SK-N-SH (cell line): ENCODE measurements at regions not wholly inside any gene's neighbourhood (a gene's known extent, or its start where the extent isn't known, plus 50 kb on each side); places are given as distances from the start of the nearest gene placed in this dataset.
A peak's percentile ranks its signal among the peaks of the same experiment; 100 is the strongest.

Experiments used
- CTCF ChIA-PET: fragments of 300-600, 350-600 bp; formaldehyde crosslinking; extraction: SDS; loops from one replicate; lab custom pipeline; 2021; lab: Yijun Ruan, JAX
- POLR2A ChIA-PET: fragments of 350-600 bp; sonication (Branson Sonifier 250); formaldehyde crosslinking; extraction: SDS; loops from one replicate; lab custom pipeline; 2020; ENCODE audit warnings: antibody characterized with exemption, inconsistent platforms; lab: Yijun Ruan, JAX
- DNase-seq: peaks from one replicate; pipeline ENCODE4 v3.0.0; 2012
- H2AFZ ChIP-seq: fragments of 200-600 bp; sonication (generic); 2 replicates; pipeline ENCODE4 v1.8.1; 2016; ENCODE audit warnings: antibody characterized with exemption, mild to moderate bottlenecking, low read depth
- H3F3A ChIP-seq: fragments of 200-600 bp; sonication (generic); replicated peaks from 2 replicates; pipeline ENCODE3; 2016; ENCODE audit warnings: antibody characterized with exemption, mild to moderate bottlenecking; ENCODE audit not compliant: insufficient read depth
- H3K27ac ChIP-seq, 2 experiments: fragments of 200-500 bp in 1 of 2; fragments of 200-600 bp in 1 of 2; sonication (Bioruptor generic) in 1 of 2; sonication (generic), shearing (Covaris generic) in 1 of 2; 2 replicates each; pipeline versions ENCODE4 v1.5.1 to v1.6.1; 2014 to 2016; ENCODE audit warnings: low read depth in 2 of 2, inconsistent platforms in 1 of 2, low read length in 1 of 2, mild to moderate bottlenecking in 1 of 2, mixed read lengths in 1 of 2
- H3K27me3 ChIP-seq: fragments of 200-600 bp; sonication (generic), shearing (Covaris generic); 2 replicates; pipeline ENCODE4 v1.6.1; 2016; ENCODE audit warnings: mixed run types; ENCODE audit not compliant: insufficient read depth
- H3K36me3 ChIP-seq, 2 experiments: fragments of 200-500 bp in 1 of 2; fragments of 200-600 bp in 1 of 2; sonication (Bioruptor generic) in 1 of 2; sonication (generic) in 1 of 2; replicated peaks in 1 of 2; 2 replicates each; pipeline versions ENCODE3 to v1.5.1; 2014 to 2016; ENCODE audit warnings: low read length in 1 of 2, mild to moderate bottlenecking in 1 of 2; ENCODE audit not compliant: insufficient read depth in 2 of 2, control insufficient read depth in 1 of 2
- H3K4me1 ChIP-seq, 2 experiments: fragments of 200-500 bp in 1 of 2; fragments of 200-600 bp in 1 of 2; sonication (Bioruptor generic) in 1 of 2; sonication (generic), shearing (Covaris generic) in 1 of 2; 2 replicates each; pipeline versions ENCODE4 v1.5.1 to v1.6.1; 2014 to 2016; ENCODE audit warnings: low read depth in 1 of 2, low read length in 1 of 2, mixed run types in 1 of 2; ENCODE audit not compliant: insufficient read depth in 2 of 2, control insufficient read depth in 1 of 2
- H3K4me2 ChIP-seq: fragments of 200-600 bp; sonication (generic), shearing (Covaris generic); 2 replicates; pipeline ENCODE4 v1.6.1; 2017; ENCODE audit warnings: mixed run types
- H3K4me3 ChIP-seq, 2 experiments: fragments of 200-500 bp in 1 of 2; fragments of 200-600 bp in 1 of 2; sonication (Bioruptor generic) in 1 of 2; sonication (generic), shearing (Covaris generic) in 1 of 2; 2 replicates each; pipeline versions ENCODE4 v1.5.1 to v1.8.1; 2014 to 2016; ENCODE audit warnings: low read depth in 2 of 2, inconsistent platforms in 1 of 2, low read length in 1 of 2, mild to moderate bottlenecking in 1 of 2, mixed read lengths in 1 of 2, moderate library complexity in 1 of 2
- H3K79me2 ChIP-seq: fragments of 200-600 bp; sonication (generic); 2 replicates; pipeline ENCODE4 v1.8.1; 2017; ENCODE audit warnings: mild to moderate bottlenecking; ENCODE audit not compliant: insufficient read depth
- H3K9ac ChIP-seq: fragments of 200-600 bp; sonication (generic); 2 replicates; pipeline ENCODE4 v1.6.1; 2017; ENCODE audit warnings: mixed run types
- H3K9me2 ChIP-seq: fragments of 200-600 bp; sonication (generic); 2 replicates; pipeline ENCODE4 v1.6.1; 2017; ENCODE audit warnings: mixed run types
- H3K9me3 ChIP-seq: fragments of 200-600 bp; sonication (generic); 2 replicates; pipeline ENCODE4 v1.6.1; 2017; ENCODE audit warnings: mixed run types, mild to moderate bottlenecking, moderate library complexity
- H4K20me1 ChIP-seq: fragments of 200-600 bp; sonication (generic); 2 replicates; pipeline ENCODE4 v1.6.1; 2017; ENCODE audit warnings: mild to moderate bottlenecking, mixed run types; ENCODE audit not compliant: insufficient read depth
- CHD2 ChIP-seq: fragments of 150-350 bp; IDR thresholded peaks from 2 replicates; pipeline ENCODE4 v1.6.1; 2018; ENCODE audit warnings: low read length; ENCODE audit not compliant: partially characterized antibody
- CTCF ChIP-seq: fragments of 200-600 bp; sonication (generic); IDR thresholded peaks from 2 replicates; pipeline ENCODE4 v1.6.1; 2017; ENCODE audit warnings: antibody characterized with exemption, mild to moderate bottlenecking, moderate library complexity
- FOSL2 ChIP-seq: IDR thresholded peaks from 2 replicates; pipeline ENCODE4 v1.4.0; 2012; ENCODE audit warnings: low read depth, mild to moderate bottlenecking, moderate library complexity, borderline replicate concordance
- FOXJ3 ChIP-seq: sonication (generic); formaldehyde crosslinking; IDR thresholded peaks from 2 replicates; pipeline ENCODE4 v1.5.1; 2020; ENCODE audit warnings: mild to moderate bottlenecking, missing genetic modification reagents
- FOXM1 ChIP-seq: IDR thresholded peaks from 2 replicates; pipeline ENCODE4 v1.4.0; 2012; ENCODE audit warnings: low read depth, mild to moderate bottlenecking
- GATA2 ChIP-seq: sonication (generic); formaldehyde crosslinking; IDR thresholded peaks from 2 replicates; pipeline ENCODE4 v1.5.0; 2020; ENCODE audit warnings: mild to moderate bottlenecking, missing genetic modification reagents
- IRF3 ChIP-seq: fragments of 150-350 bp; IDR thresholded peaks from 2 replicates; pipeline ENCODE4 v1.6.1; 2016; ENCODE audit warnings: mild to moderate bottlenecking, low read depth, low read length
- JUND ChIP-seq: IDR thresholded peaks from 2 replicates; pipeline ENCODE4 v1.4.0; 2012
- MAX ChIP-seq: IDR thresholded peaks from 2 replicates; pipeline ENCODE4 v1.4.0; 2012; ENCODE audit warnings: low read depth
- MEF2A ChIP-seq: IDR thresholded peaks from 2 replicates; pipeline ENCODE4 v1.4.0; 2012; ENCODE audit warnings: low read depth, borderline replicate concordance
- MXI1 ChIP-seq: IDR thresholded peaks from 2 replicates; pipeline ENCODE4 v1.6.1; 2012; ENCODE audit warnings: mild to moderate bottlenecking, low read depth, low read length, improper control_type of control experiment
- NFIC ChIP-seq: IDR thresholded peaks from 2 replicates; pipeline ENCODE4 v1.4.0; 2012; ENCODE audit warnings: borderline replicate concordance
- PBX3 ChIP-seq: IDR thresholded peaks from 2 replicates; pipeline ENCODE4; 2012
- RCOR1 ChIP-seq: fragments of 150-350 bp; IDR thresholded peaks from 2 replicates; pipeline ENCODE4 v1.6.1; 2017; ENCODE audit warnings: antibody characterized with exemption, low read length
- RFX5 ChIP-seq: IDR thresholded peaks from 2 replicates; pipeline ENCODE4 v1.6.1; 2012; ENCODE audit warnings: mild to moderate bottlenecking, improper control_type of control experiment, low read length
- RXRA ChIP-seq: IDR thresholded peaks from 2 replicates; pipeline ENCODE4 v1.4.0; 2012; ENCODE audit warnings: low read depth, mild to moderate bottlenecking, borderline replicate concordance
- SMC3 ChIP-seq: IDR thresholded peaks from 2 replicates; pipeline ENCODE4 v1.6.1; 2012; ENCODE audit warnings: low read depth, low read length, improper control_type of control experiment
- TCF12 ChIP-seq: IDR thresholded peaks from 2 replicates; pipeline ENCODE4 v1.4.0; 2012
- USF1 ChIP-seq: IDR thresholded peaks from 2 replicates; pipeline ENCODE4 v1.4.0; 2012; ENCODE audit warnings: low read depth, borderline replicate concordance
- USF2 ChIP-seq: fragments of 150-350 bp; IDR thresholded peaks from 2 replicates; pipeline ENCODE4 v1.6.1; 2017; ENCODE audit warnings: antibody characterized with exemption, low read length, low read depth, borderline replicate concordance
- YY1 ChIP-seq: IDR thresholded peaks from 2 replicates; pipeline ENCODE4 v1.4.0; 2012; ENCODE audit warnings: low read depth, mild to moderate bottlenecking
- ZBTB33 ChIP-seq: IDR thresholded peaks from 2 replicates; pipeline ENCODE4 v1.4.0; 2012; ENCODE audit warnings: low read depth, borderline replicate concordance
- WGBS: methylation state at CpG from one replicate; pipeline ENCODE4 v1.1.6; 2017; ENCODE audit warnings: low lambda C conversion rate; 5-methylcytosine and 5-hydroxymethylcytosine counted together

GRCh38 chr3:55264919-55265318, 222.2 kb downstream of the WNT5A start:
- Histone ChIP-seq H3K27me3 (no peaks in the 10 kb centered on the region), H2AFZ (no peak overlapping the region; the same call in 1 of the 2 replicates), H3K9ac (no peak overlapping the region), H3K9me2 (no peaks in the 10 kb centered on the region), H3K4me2 (peak overlapping the region; percentile 10; the same call in 1 of the 2 replicates), H3K27ac (peak overlapping the region; percentile 17 to 46), H3K4me1 (peaks cover 0 to 5% of the 10 kb centered on the region in 2 experiments; a peak in 2 of 4 replicates), H3K4me3 (no peak overlapping the region), H3K79me2 (no peaks in the 10 kb centered on the region), H3K36me3 (no peaks in the 10 kb centered on the region), H4K20me1 (no peaks in the 10 kb centered on the region), H3K9me3 (no peaks in the 10 kb centered on the region), H3F3A (peaks cover 7% of the 10 kb centered on the region)
- no peak for DNase-seq
- TF ChIP-seq ZBTB33 = no peak
- no peak for TF ChIP-seq GATA2
- TF ChIP-seq USF1 = no peak
- TF ChIP-seq SMC3 = no peak
- TF ChIP-seq MXI1 = no peak
- no peak for TF ChIP-seq FOXM1
- no peak for TF ChIP-seq MEF2A
- TF ChIP-seq PBX3 = 0 out of 2 replicates have a peak, but pooled peaks have one; percentile 13
- no peak for TF ChIP-seq RXRA
- TF ChIP-seq YY1 = no peak
- TF ChIP-seq CHD2 = no peak
- peak; percentile 55; the same call in 1 of the 2 replicates for TF ChIP-seq FOSL2
- TF ChIP-seq USF2 = no peak
- TF ChIP-seq NFIC = no peak
- no peak for TF ChIP-seq RCOR1
- no peak for TF ChIP-seq RFX5
- TF ChIP-seq JUND = peak; percentile 26; the same call in 1 of the 2 replicates
- no peak for TF ChIP-seq IRF3
- no peak for TF ChIP-seq CTCF
- TF ChIP-seq FOXJ3 = no peak
- TF ChIP-seq MAX = no peak
- no peak for TF ChIP-seq TCF12
- WGBS = 57% methylated on average over 3 of the region's 3 CpGs
- CTCF ChIA-PET = no interaction called here
- POLR2A ChIA-PET = no interaction called here
